Mesothelial cell of epicardium (in vitro differentiated cells): ENCODE measurements at regions not wholly inside any gene's neighbourhood (a gene's known extent, or its start where the extent isn't known, plus 50 kb on each side); places are given as distances from the start of the nearest gene placed in this dataset.

Experiments used
- DNase-seq, 2 experiments: peaks; one replicate each; pipeline ENCODE4 v3.0.0; 2021; ENCODE audit warnings: low spot score in 2 of 2; ENCODE audit not compliant: unreplicated experiment in 2 of 2
- H3K27ac Mint-ChIP-seq: 2 replicates; pipeline ENCODE4 v1.8.0; 2021; ENCODE audit warnings: mixed read lengths
- H3K27me3 Mint-ChIP-seq: 2 replicates; pipeline ENCODE4 v1.8.0; 2021; ENCODE audit warnings: low read depth, mixed read lengths
- H3K36me3 Mint-ChIP-seq: 2 replicates; pipeline ENCODE4 v1.8.0; 2021; ENCODE audit warnings: mixed read lengths
- H3K4me1 Mint-ChIP-seq: 2 replicates; pipeline ENCODE4 v1.8.0; 2021; ENCODE audit warnings: mixed read lengths
- H3K4me3 Mint-ChIP-seq: 2 replicates; pipeline ENCODE4 v1.8.0; 2021; ENCODE audit warnings: mild to moderate bottlenecking, moderate library complexity, mixed read lengths
- H3K9me3 Mint-ChIP-seq: 2 replicates; pipeline ENCODE4 v1.8.0; 2021; ENCODE audit warnings: mixed read lengths
- CTCF ChIP-seq: fragments of 200-600 bp; sonication (generic); IDR thresholded peaks from one replicate; pipeline ENCODE4 v1.5.0; 2021; ENCODE audit warnings: antibody characterized with exemption; ENCODE audit not compliant: unreplicated experiment

GRCh38 chr9:78549711-78550110 is 252.8 kb downstream of the PSAT1 start:
- no peak overlapping the region for H3K4me3 Mint-ChIP-seq
- no peak for DNase-seq
- no peak for TF ChIP-seq CTCF
- H3K4me1 Mint-ChIP-seq, result peaks cover 5% of the 10 kb centered on the region
- H3K27ac Mint-ChIP-seq, result no peak overlapping the region
- H3K9me3 Mint-ChIP-seq, result no peaks in the 10 kb centered on the region
- H3K36me3 Mint-ChIP-seq, result no peaks in the 10 kb centered on the region
- peaks cover 2% of the 10 kb centered on the region for H3K27me3 Mint-ChIP-seq

GRCh38 chr9:78552802-78553201 is 255.9 kb downstream of the PSAT1 start:
- DNase-seq, result no peak
- Mint-ChIP-seq H3K27ac (no peak overlapping the region), H3K4me3 (no peak overlapping the region), H3K4me1 (peaks cover 5% of the 10 kb centered on the region), H3K27me3 (no peaks in the 10 kb centered on the region), H3K9me3 (no peaks in the 10 kb centered on the region), H3K36me3 (no peaks in the 10 kb centered on the region)
- TF ChIP-seq CTCF, result no peak

GRCh38 chr9:78557540-78557939 is 260.6 kb downstream of the PSAT1 start:
- H3K36me3 Mint-ChIP-seq, result no peaks in the 10 kb centered on the region
- peaks cover 3% of the 10 kb centered on the region for H3K9me3 Mint-ChIP-seq
- H3K27ac Mint-ChIP-seq, result no peak overlapping the region
- no peaks in the 10 kb centered on the region for H3K27me3 Mint-ChIP-seq
- DNase-seq, result no peak
- peaks cover 3% of the 10 kb centered on the region for H3K4me1 Mint-ChIP-seq
- no peak for TF ChIP-seq CTCF
- H3K4me3 Mint-ChIP-seq, result no peak overlapping the region

GRCh38 chr9:78559449-78559885 is 262.5 kb downstream of the PSAT1 start:
- H3K36me3 Mint-ChIP-seq, result no peaks in the 10 kb centered on the region
- H3K4me1 Mint-ChIP-seq, result no peaks in the 10 kb centered on the region
- H3K27ac Mint-ChIP-seq, result no peak overlapping the region
- H3K9me3 Mint-ChIP-seq, result peaks cover 3% of the 10 kb centered on the region
- DNase-seq, result no peak
- no peaks in the 10 kb centered on the region for H3K27me3 Mint-ChIP-seq
- no peak for TF ChIP-seq CTCF
- no peak overlapping the region for H3K4me3 Mint-ChIP-seq

- Mint-ChIP-seq H3K9me3 (peaks cover 3% of the 10 kb centered on the region), H3K4me3 (no peak overlapping the region), H3K4me1 (no peaks in the 10 kb centered on the region), H3K36me3 (no peaks in the 10 kb centered on the region), H3K27ac (no peak overlapping the region), H3K27me3 (no peaks in the 10 kb centered on the region)
- no peak for DNase-seq
- TF ChIP-seq CTCF, result no peak
Observed at GRCh38 chr9:78562021-78562420, 265.1 kb downstream of the PSAT1 start.

- Mint-ChIP-seq H3K4me1 (no peaks in the 10 kb centered on the region), H3K4me3 (no peak overlapping the region), H3K27me3 (no peaks in the 10 kb centered on the region), H3K9me3 (peaks cover 3% of the 10 kb centered on the region), H3K36me3 (no peaks in the 10 kb centered on the region), H3K27ac (no peak overlapping the region)
- no peak for DNase-seq
- no peak for TF ChIP-seq CTCF
Observed at GRCh38 chr9:78563269-78563668, 266.3 kb downstream of the PSAT1 start.
